ENCODE measurements at regions not wholly inside any gene's neighbourhood (a gene's known extent, or its start where the extent isn't known, plus 50 kb on each side); places are given as distances from the start of the nearest gene placed in this dataset.

DNA sequence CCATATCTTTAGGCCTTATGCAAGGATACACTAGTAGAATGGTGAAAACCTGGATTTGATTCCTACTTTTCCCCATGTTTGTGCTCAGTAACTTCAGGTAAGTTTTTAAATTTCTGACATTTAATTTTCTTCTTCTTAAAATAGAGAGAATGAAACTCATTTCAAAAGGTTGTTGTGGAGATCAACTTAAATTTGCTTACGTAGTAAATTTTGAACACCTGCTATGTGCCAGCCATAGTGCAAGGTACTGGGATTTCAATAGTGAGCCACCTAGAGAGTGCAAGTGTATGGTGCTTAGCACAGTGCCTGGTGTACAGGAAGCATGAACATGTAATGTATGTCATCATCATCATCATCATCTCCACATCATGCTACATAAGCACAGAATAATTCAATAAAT is 73.6 kb upstream of the SMIM36 start:
- TF ChIP-seq GATA1 (IDR thresholded peaks at IDR 0.05; ENCODE audit: low read depth, low read length), result no peak
- no peak for DNase-seq

DNA sequence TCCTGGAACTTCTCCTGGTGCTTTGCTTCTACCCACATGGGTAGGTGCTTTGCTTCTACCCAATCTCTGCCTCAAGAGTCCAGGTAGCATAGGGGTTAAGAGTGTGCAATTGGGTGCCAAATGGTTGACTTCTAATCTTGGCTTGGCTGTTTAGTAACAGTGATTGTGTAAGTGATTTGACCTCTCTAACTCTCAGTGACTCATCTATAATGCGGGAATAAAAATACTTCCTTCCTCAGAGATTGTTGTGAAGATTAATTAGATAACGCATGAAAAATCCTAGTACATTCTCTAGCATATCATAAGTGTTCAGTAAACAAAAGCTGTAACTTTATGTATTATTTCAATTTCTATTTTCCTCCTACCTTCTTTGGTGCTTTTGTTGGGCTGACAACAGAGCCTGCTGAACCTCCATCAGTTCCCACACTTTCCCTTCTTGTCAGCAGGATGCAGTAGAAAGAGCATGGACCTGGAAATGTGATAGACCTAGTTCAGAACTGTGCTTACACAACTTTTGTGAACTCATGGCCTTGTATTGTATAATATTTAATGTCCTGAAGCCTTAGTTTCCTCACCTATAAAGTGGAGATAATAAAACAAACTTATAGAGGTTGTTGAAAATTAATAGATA is 72.9 kb upstream of the SMIM36 start:
- TF ChIP-seq GATA1 (IDR thresholded peaks at IDR 0.05; ENCODE audit: low read depth, low read length) (no peak), POLR2A (IDR thresholded peaks at IDR 0.05; ENCODE audit: low read length) (no peak)
- no peak for DNase-seq

GRCh38 chr17:55582897-55583296 is 71.6 kb upstream of the SMIM36 start:
- TF ChIP-seq GATA1 (IDR thresholded peaks at IDR 0.05; ENCODE audit: low read depth, low read length) (no peak), POLR2A (IDR thresholded peaks at IDR 0.05; ENCODE audit: low read length) (no peak)
- no peak for DNase-seq

DNA sequence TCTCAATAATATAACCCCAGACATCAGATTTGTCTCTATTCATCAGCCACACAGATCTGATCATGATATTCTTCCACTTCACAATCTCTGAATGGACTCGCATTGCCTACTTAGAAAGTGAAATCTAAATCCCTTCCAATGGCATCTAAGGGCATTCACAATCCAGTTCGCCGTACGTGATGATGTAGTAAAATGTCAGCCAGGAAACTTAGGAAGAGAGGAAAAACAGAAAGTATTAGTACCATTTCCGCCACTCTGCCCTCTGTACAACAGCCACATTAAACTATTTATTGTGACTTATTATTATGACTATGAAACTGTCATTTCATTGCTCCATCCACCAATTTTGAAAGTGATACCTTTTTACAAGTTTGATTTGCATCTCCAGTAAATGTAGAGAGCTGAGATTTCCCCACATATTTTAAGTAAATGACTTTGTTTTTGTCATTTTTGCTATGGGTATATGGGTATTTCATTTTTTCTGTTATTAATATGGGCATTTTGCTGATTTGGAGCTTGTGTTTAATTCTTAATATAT is 69.4 kb upstream of the SMIM36 start:
- no peak for DNase-seq
- TF ChIP-seq POLR2A (IDR thresholded peaks at IDR 0.05; ENCODE audit: low read length), result no peak
- no peak for TF ChIP-seq GATA1 (IDR thresholded peaks at IDR 0.05; ENCODE audit: low read depth, low read length)

GRCh38 chr17:55577687-55578086 is 66.4 kb upstream of the SMIM36 start:
- TF ChIP-seq POLR2A (IDR thresholded peaks at IDR 0.05; ENCODE audit: low read length), result no peak
- TF ChIP-seq GATA1 (IDR thresholded peaks at IDR 0.05; ENCODE audit: low read depth, low read length), result no peak
- no peak for DNase-seq

- peak in 1 of 2 experiments; percentile 4 for DNase-seq
- TF ChIP-seq POLR2A (IDR thresholded peaks at IDR 0.05; ENCODE audit: low read length) (no peak), GATA1 (IDR thresholded peaks at IDR 0.05; ENCODE audit: low read depth, low read length) (no peak)
These were observed 65.8 kb upstream of the SMIM36 start for GRCh38 chr17:55576996-55577586.

DNA sequence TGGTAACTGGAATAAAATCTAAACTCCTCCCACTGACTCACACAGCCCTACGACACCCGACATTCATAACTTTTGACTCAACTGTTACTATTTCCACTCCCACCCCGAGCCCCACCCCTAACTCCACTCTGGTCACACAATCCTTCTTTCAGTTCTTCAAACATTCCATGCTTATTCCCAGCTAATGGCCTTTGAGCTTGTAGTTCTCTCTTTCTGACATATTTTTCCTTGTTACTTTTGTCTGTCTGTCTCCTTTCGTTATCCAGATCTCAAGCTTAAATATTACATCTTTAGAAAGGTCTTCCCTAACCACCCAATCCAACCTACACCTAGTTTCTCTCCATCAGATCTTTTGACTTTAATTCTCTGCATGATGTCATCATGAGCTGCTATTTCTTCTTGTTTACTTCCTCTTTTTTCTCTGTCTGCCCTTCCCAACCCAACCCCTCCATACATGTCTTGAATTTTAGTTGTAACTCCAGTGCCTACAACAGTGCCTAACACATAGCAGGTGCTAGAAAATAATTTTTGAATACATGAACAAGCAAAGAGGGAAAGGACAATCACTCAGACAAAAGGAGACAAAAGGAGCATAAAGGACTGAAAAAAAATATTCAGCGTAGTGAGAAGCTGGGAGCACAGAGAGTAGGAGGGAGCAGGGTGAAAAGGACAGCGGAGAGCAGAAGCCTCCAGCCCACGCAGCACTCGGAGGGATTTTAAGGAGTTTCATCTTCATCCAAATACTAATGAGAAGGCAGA is 65.2 kb upstream of the SMIM36 start:
- TF ChIP-seq GATA1 (IDR thresholded peaks at IDR 0.05; ENCODE audit: low read depth, low read length) (no peak), POLR2A (IDR thresholded peaks at IDR 0.05; ENCODE audit: low read length) (no peak)
- DNase-seq, result no peak

DNA sequence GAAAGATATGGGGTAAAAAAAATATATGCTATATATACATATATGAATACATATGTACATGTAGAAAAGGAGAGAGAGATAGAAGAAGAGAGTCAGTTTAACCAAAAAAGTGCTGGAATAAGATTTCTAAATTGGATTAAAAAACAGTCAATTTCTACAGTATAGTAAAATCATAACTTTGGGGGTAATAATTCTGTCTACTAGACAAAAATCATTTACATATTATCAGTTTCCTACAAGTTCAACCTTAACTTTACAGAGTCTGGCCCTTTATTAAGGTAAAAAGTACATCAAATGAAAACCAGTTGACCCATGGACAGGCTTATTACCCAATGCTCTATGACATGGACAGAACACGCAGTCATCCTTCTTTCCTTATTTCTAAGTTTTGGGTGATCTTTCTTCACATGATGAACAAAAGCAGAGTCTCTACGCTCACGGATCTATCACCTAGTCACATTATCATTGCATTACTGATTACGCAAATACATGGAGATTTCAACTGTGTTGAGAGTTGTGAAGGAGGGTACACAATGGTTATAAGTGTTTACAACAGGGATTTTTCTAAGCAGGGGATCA is 63.9 kb upstream of the SMIM36 start:
- no peak for DNase-seq
- no peak for TF ChIP-seq POLR2A (IDR thresholded peaks at IDR 0.05; ENCODE audit: low read length)
- no peak for TF ChIP-seq GATA1 (IDR thresholded peaks at IDR 0.05; ENCODE audit: low read depth, low read length)

DNA sequence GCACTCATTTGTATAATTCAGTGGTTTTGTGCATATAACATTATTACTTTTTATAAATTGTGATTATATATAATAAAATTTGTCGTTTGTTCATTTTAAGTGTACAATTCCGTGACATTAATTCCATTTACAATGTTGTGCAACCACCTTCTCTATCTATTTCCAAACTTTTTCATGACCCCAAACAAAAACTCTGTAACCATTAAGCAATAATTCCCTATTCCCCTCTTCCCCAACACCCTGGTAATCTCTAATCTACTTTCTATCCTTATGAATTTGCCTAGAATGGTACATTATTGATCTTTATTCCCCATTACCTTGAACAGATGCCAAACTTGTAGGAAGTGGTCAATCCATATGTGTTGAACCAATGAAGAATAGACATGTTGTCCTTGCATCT is 61.3 kb upstream of the SMIM36 start:
- DNase-seq, result no peak
- TF ChIP-seq GATA1 (IDR thresholded peaks at IDR 0.05; ENCODE audit: low read depth, low read length) (no peak), POLR2A (IDR thresholded peaks at IDR 0.05; ENCODE audit: low read length) (no peak)

DNA sequence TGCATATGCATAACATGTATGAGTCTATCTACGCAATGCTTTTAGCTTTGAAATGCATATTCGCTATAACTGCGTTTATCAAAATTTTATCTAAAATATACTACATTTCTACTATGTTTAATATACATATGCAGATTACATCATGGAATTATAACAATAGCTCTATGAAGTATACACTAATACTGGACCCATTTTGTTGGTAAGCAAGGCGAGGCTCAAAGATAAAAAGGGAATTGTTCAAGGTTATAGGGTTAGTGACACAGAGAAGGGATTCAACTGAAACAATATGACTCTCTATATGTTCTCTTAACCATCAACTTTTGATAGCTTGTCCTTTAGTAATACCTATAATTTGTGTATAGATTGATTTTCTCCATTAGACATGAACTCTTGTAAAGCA is 60.9 kb upstream of the SMIM36 start:
- TF ChIP-seq GATA1 (IDR thresholded peaks at IDR 0.05; ENCODE audit: low read depth, low read length) (no peak), POLR2A (IDR thresholded peaks at IDR 0.05; ENCODE audit: low read length) (no peak)
- no peak for DNase-seq

DNA sequence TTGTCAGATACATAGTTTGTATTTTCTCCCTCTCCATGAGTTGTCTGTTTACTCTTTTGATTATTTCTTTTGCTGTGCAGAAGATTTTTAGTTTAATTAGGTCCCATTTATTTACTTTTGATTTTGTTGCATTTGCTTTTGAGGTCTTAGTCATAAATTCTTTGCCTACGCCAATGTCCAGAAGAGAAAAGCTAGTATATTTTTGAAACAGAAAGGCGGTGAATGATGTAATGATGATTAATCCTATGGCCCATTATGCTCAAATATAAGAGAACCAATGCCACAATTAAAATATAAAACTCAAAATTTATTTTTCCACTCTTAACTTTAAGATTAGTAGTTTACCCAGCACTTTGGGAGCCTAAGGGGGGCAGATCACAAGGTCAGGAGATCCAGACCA is 59.8 kb upstream of the SMIM36 start:
- TF ChIP-seq GATA1 (IDR thresholded peaks at IDR 0.05; ENCODE audit: low read depth, low read length) (no peak), POLR2A (IDR thresholded peaks at IDR 0.05; ENCODE audit: low read length) (no peak)

DNA sequence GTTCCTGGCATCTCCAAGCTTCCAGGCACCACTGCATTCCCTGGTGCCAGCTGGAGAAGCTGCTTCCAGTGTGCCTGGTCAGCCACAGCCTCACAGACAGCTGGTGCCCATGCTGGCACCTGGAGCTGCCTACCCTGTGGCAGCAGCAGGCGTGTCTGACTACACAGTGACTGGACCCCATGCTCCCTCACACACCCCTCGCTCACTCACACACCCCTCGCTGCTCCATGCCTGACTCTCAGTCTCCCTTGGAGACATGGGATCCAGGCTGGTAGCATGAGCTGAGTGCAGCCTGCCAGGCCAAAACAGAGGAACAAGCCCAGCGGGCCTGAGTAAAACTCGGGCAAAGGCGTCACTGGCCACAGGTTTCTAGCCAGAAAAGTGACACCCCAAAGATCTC is 59.1 kb upstream of the SMIM36 start:
- TF ChIP-seq GATA1 (IDR thresholded peaks at IDR 0.05; ENCODE audit: low read depth, low read length), result no peak
- no peak for TF ChIP-seq POLR2A (IDR thresholded peaks at IDR 0.05; ENCODE audit: low read length)

More for the DNA sequence above, 59.8 kb upstream of the SMIM36 start:
- DNase-seq, result no peak

DNA sequence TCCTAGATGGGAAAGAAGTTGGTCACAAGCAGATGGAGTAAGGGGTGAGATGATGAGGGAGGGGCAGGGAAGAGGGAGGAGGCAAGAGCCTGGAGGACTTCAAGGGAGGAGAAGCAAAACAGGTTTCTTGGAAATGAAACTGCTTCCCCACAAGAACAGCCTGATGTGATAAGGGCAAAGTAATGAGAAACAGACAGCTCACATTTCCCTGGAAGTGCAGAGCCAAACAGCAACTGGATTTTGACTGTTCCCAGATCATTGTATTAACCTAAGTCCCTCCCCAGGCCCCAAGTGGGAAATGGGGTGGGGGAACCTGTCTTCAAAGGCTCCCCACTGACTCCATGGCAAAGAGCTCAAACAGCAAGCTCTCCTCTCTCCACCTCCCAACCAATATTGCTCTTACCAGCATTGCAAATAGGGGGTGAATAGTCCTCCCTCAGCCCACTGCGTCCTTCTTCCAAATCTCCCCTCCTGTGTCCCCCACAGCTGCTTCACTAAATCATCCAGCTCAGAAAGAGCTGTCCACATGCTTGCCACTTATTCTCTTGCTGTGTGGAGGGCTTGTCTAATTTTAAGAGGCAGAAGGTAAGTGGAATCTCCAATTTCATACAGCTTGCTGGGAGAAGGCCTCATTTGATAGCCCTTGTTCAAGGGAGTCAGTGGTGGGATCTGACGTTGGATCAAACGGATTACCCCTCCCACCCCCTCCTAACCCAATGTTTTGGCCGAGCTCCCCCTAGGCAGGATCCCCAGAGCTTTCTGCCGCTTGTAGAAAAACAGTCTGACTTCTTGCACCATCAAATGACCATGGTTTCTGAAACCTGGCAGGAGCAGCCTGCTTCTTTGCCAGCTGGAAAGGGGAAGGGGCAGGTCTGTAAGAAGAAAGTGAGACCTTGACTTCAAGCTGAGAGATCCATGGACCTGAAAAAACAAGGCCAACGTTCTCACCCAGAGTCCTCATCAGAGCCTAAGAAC is 56.3 kb upstream of the SMIM36 start:
- TF ChIP-seq GATA1 (IDR thresholded peaks at IDR 0.05; ENCODE audit: low read depth, low read length) (no peak), POLR2A (IDR thresholded peaks at IDR 0.05; ENCODE audit: low read length) (no peak)
- DNase-seq, result no peak

More for the DNA sequence above, 59.1 kb upstream of the SMIM36 start:
- no peak for DNase-seq

Data from erythroblast (primary cell).